NCI-H446 (cell line): ENCODE measurements at regions not wholly inside any gene's neighbourhood (a gene's known extent, or its start where the extent isn't known, plus 50 kb on each side); places are given as distances from the start of the nearest gene placed in this dataset.
A peak's percentile ranks its signal among the peaks of the same experiment; 100 is the strongest.

Experiments used
- DNase-seq, 2 experiments: peaks; one replicate each; lab custom pipeline; 2025; lab: John Stamatoyannopoulos, UW

- no peak for DNase-seq
These were observed 416.7 kb upstream of the PDE3A start for GRCh38 chr12:19951664-19952063.

GRCh38 chr12:19953734-19954133 lies 414.6 kb upstream of the PDE3A start:
- DNase-seq, result no peak

- DNase-seq, result no peak
These were observed 414.2 kb upstream of the PDE3A start for GRCh38 chr12:19954163-19954562.

- DNase-seq, result no peak
These were observed 410.8 kb upstream of the PDE3A start for GRCh38 chr12:19957308-19958125.

GRCh38 chr12:19958389-19958788 lies 409.9 kb upstream of the PDE3A start:
- DNase-seq, result no peak

- DNase-seq, result no peak
These were observed 409.0 kb upstream of the PDE3A start for GRCh38 chr12:19959353-19959752.

GRCh38 chr12:19960527-19960926 lies 407.8 kb upstream of the PDE3A start:
- no peak for DNase-seq

- DNase-seq, result peak; percentile 34 to 75
These were observed 406.1 kb upstream of the PDE3A start for GRCh38 chr12:19962192-19962591.

GRCh38 chr12:19963972-19964371 lies 404.4 kb upstream of the PDE3A start:
- DNase-seq, result no peak

- peak in 1 of 2 experiments; percentile 26 for DNase-seq
These were observed 403.8 kb upstream of the PDE3A start for GRCh38 chr12:19964549-19964948.

GRCh38 chr12:19965196-19966038 lies 402.9 kb upstream of the PDE3A start:
- DNase-seq, result no peak

- no peak for DNase-seq
These were observed 401.3 kb upstream of the PDE3A start for GRCh38 chr12:19967001-19967400.

- peak; percentile 37 to 63 for DNase-seq
These were observed 400.9 kb upstream of the PDE3A start for GRCh38 chr12:19967431-19967830.

GRCh38 chr12:19970116-19970515 lies 398.2 kb upstream of the PDE3A start:
- peak; percentile 34 to 47 for DNase-seq

- no peak for DNase-seq
These were observed 397.5 kb upstream of the PDE3A start for GRCh38 chr12:19970821-19971220.

- no peak for DNase-seq
These were observed 396.7 kb upstream of the PDE3A start for GRCh38 chr12:19971361-19972280.

GRCh38 chr12:19972325-19973288 lies 395.7 kb upstream of the PDE3A start:
- DNase-seq, result no peak

- peak; percentile 53 to 72 for DNase-seq
These were observed 390.1 kb upstream of the PDE3A start for GRCh38 chr12:19978193-19978592.

- no peak for DNase-seq
These were observed 388.8 kb upstream of the PDE3A start for GRCh38 chr12:19979584-19979983.

- no peak for DNase-seq
These were observed 386.4 kb upstream of the PDE3A start for GRCh38 chr12:19981944-19982343.

- no peak for DNase-seq
These were observed 380.3 kb upstream of the PDE3A start for GRCh38 chr12:19988001-19988400.
